Hepatocyte (in vitro differentiated cells): ENCODE measurements at regions not wholly inside any gene's neighbourhood (a gene's known extent, or its start where the extent isn't known, plus 50 kb on each side); places are given as distances from the start of the nearest gene placed in this dataset.
A peak's percentile ranks its signal among the peaks of the same experiment; 100 is the strongest.

Experiments used
- DNase-seq: peaks from one replicate; pipeline ENCODE4 v3.0.0-alpha.2; 2016; ENCODE audit warnings: low spot score
- H2AFZ ChIP-seq: fragments of 200-600 bp; sonication (generic); 2 replicates; pipeline ENCODE4 v1.6.0; 2016; ENCODE audit warnings: antibody characterized with exemption, mild to moderate bottlenecking
- H3K27ac ChIP-seq: fragments of 200-600 bp; sonication (generic); 2 replicates; pipeline ENCODE4 v1.5.1; 2016; ENCODE audit warnings: mild to moderate bottlenecking
- H3K27me3 ChIP-seq: fragments of 200-600 bp; sonication (generic); 2 replicates; pipeline ENCODE4 v1.6.1; 2016
- H3K36me3 ChIP-seq: fragments of 200-600 bp; sonication (generic); replicated peaks from 2 replicates; pipeline ENCODE4 v1.5.1; 2016; ENCODE audit warnings: low read depth; ENCODE audit not compliant: insufficient read depth
- H3K4me1 ChIP-seq: fragments of 200-600 bp; sonication (generic); 2 replicates; pipeline ENCODE4 v1.5.1; 2016; ENCODE audit warnings: mild to moderate bottlenecking, moderate library complexity; ENCODE audit not compliant: insufficient read depth
- H3K4me2 ChIP-seq: fragments of 200-600 bp; sonication (generic); 2 replicates; pipeline ENCODE4 v1.6.0; 2016
- H3K4me3 ChIP-seq: fragments of 200-600 bp; sonication (generic); 2 replicates; pipeline ENCODE4 v1.5.1; 2016; ENCODE audit warnings: mild to moderate bottlenecking
- H3K79me2 ChIP-seq: fragments of 200-600 bp; sonication (generic); 2 replicates; pipeline ENCODE4 v1.6.0; 2017; ENCODE audit warnings: mild to moderate bottlenecking
- H3K9me2 ChIP-seq: fragments of 200-600 bp; sonication (generic); replicated peaks from 2 replicates; pipeline ENCODE4 v1.6.0; 2017; ENCODE audit warnings: mild to moderate bottlenecking; ENCODE audit not compliant: insufficient read depth
- H3K9me3 ChIP-seq: fragments of 200-600 bp; sonication (generic); 2 replicates; pipeline ENCODE4 v1.5.1; 2016; ENCODE audit warnings: low read depth, mild to moderate bottlenecking
- H4K20me1 ChIP-seq: fragments of 200-600 bp; sonication (generic); 2 replicates; pipeline ENCODE4 v1.6.0; 2016; ENCODE audit warnings: mild to moderate bottlenecking; ENCODE audit not compliant: insufficient read depth, poor library complexity, severe bottlenecking
- CTCF ChIP-seq: fragments of 200-600 bp; sonication (generic); IDR thresholded peaks from 2 replicates; pipeline ENCODE4 v1.5.1; 2016; ENCODE audit warnings: antibody characterized with exemption, mild to moderate bottlenecking; ENCODE audit not compliant: poor library complexity
- EZH2 ChIP-seq: fragments of 200-600 bp; sonication (generic); IDR thresholded peaks from 2 replicates; pipeline ENCODE4 v1.6.1; 2016; ENCODE audit warnings: antibody characterized with exemption, mild to moderate bottlenecking, borderline replicate concordance
- EZH2phosphoT487 ChIP-seq: fragments of 200-600 bp; sonication (generic); IDR thresholded peaks from one replicate; pipeline ENCODE4 v1.6.1; 2018; ENCODE audit warnings: antibody characterized with exemption, mild to moderate bottlenecking, low read depth, moderate library complexity; ENCODE audit not compliant: unreplicated experiment, severe bottlenecking
- WGBS: methylation state at CpG from one replicate; pipeline ENCODE4 v1.1.6; 2016; ENCODE audit warnings: low lambda C conversion rate; ENCODE audit errors: missing lambda C conversion rate; 5-methylcytosine and 5-hydroxymethylcytosine counted together

- Histone ChIP-seq H3K36me3 (no peaks in the 10 kb centered on the region), H3K9me3 (no peaks in the 10 kb centered on the region), H2AFZ (no peak overlapping the region), H3K79me2 (no peaks in the 10 kb centered on the region), H3K27me3 (no peaks in the 10 kb centered on the region), H3K9me2 (no peaks in the 10 kb centered on the region), H3K4me3 (no peak overlapping the region), H3K27ac (no peak overlapping the region), H3K4me1 (no peaks in the 10 kb centered on the region), H4K20me1 (no peaks in the 10 kb centered on the region), H3K4me2 (no peak overlapping the region)
- DNase-seq, result no peak
- TF ChIP-seq EZH2 (no peak), EZH2phosphoT487 (no peak)
- 86% methylated on average over 1 of the region's 1 CpG for WGBS
Observed at GRCh38 chr4:149293046-149293649, 522.5 kb downstream of the IQCM start.

GRCh38 chr4:149292425-149293007 is 523.1 kb downstream of the IQCM start:
- Histone ChIP-seq H3K9me2 (no peaks in the 10 kb centered on the region), H3K9me3 (no peaks in the 10 kb centered on the region), H3K79me2 (no peaks in the 10 kb centered on the region), H3K4me2 (no peak overlapping the region), H4K20me1 (no peaks in the 10 kb centered on the region), H3K27ac (no peak overlapping the region), H3K4me3 (no peak overlapping the region), H2AFZ (no peak overlapping the region), H3K36me3 (no peaks in the 10 kb centered on the region), H3K4me1 (no peaks in the 10 kb centered on the region), H3K27me3 (no peaks in the 10 kb centered on the region)
- DNase-seq, result no peak
- TF ChIP-seq EZH2phosphoT487 (no peak), EZH2 (no peak), CTCF (no peak)
- 86% methylated on average over 1 of the region's 1 CpG for WGBS

GRCh38 chr4:149291463-149291862 is 524.2 kb downstream of the IQCM start:
- TF ChIP-seq CTCF, result no peak
- no peak for TF ChIP-seq EZH2phosphoT487
- TF ChIP-seq EZH2, result no peak
- Histone ChIP-seq H3K4me1 (no peaks in the 10 kb centered on the region), H3K27ac (no peak overlapping the region), H4K20me1 (no peaks in the 10 kb centered on the region), H3K36me3 (no peaks in the 10 kb centered on the region), H3K9me2 (no peaks in the 10 kb centered on the region), H3K27me3 (no peaks in the 10 kb centered on the region), H3K4me2 (no peak overlapping the region), H3K4me3 (no peak overlapping the region), H3K79me2 (no peaks in the 10 kb centered on the region), H3K9me3 (no peaks in the 10 kb centered on the region), H2AFZ (no peak overlapping the region)
- DNase-seq, result peak; percentile 13
- 41% methylated on average over 1 of the region's 1 CpG for WGBS

GRCh38 chr4:149280806-149281205 is 534.8 kb downstream of the IQCM start:
- no peak overlapping the region for H3K4me3 ChIP-seq
- no peaks in the 10 kb centered on the region for H3K27me3 ChIP-seq
- H3K9me3 ChIP-seq, result no peaks in the 10 kb centered on the region
- no peak for TF ChIP-seq EZH2phosphoT487
- TF ChIP-seq CTCF, result no peak
- TF ChIP-seq EZH2, result no peak
- H3K4me1 ChIP-seq, result no peaks in the 10 kb centered on the region
- no peaks in the 10 kb centered on the region for H3K36me3 ChIP-seq
- DNase-seq, result no peak
- 53% methylated on average over 3 of the region's 3 CpGs for WGBS
- no peak overlapping the region for H2AFZ ChIP-seq
- H3K9me2 ChIP-seq, result no peaks in the 10 kb centered on the region
- no peak overlapping the region for H3K27ac ChIP-seq
- no peaks in the 10 kb centered on the region for H3K79me2 ChIP-seq
- H4K20me1 ChIP-seq, result no peaks in the 10 kb centered on the region
- no peak overlapping the region for H3K4me2 ChIP-seq
